GM12865 (cell line): ENCODE measurements at regions not wholly inside any gene's neighbourhood (a gene's known extent, or its start where the extent isn't known, plus 50 kb on each side); places are given as distances from the start of the nearest gene placed in this dataset.

Experiments
- DNase-seq: peaks from one replicate; pipeline ENCODE4 v3.0.0; 2010; ENCODE audit warnings: low read depth
- H3K4me3 ChIP-seq: 2 replicates; pipeline ENCODE4 v1.5.1; 2011; ENCODE audit warnings: mild to moderate bottlenecking, low read depth, low read length, control low read depth
- CTCF ChIP-seq: IDR thresholded peaks from 2 replicates; pipeline ENCODE4 v1.5.1; 2011; ENCODE audit warnings: low read length, control low read depth, low read depth, inconsistent platforms; ENCODE audit not compliant: insufficient read depth; ENCODE audit errors: missing control alignments

DNA sequence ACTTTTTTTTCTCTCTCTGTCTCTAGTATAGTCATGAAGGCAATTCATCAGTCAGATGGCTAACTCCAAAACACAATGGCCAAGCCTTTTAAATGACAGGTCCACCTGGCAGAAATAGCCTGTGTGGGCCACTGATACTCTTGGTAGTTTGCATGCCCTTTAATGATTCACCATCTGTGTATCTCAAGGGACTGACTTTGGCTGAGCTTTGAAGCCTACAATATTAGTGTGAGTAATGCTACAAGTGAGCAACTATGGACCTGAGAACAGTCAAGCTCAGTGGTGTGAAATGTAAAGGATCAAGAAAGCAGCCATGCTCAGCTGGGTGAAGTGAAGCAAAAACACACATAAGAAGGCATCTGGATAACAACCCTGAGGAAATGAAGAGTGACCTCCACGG is 506.9 kb downstream of the TLE1 start:
- DNase-seq: no peak
- no peak for TF ChIP-seq CTCF
- no peak overlapping the region for H3K4me3 ChIP-seq

- no peak overlapping the region for H3K4me3 ChIP-seq
- DNase-seq: no peak
- no peak for TF ChIP-seq CTCF
Measured at GRCh38 chr9:81174023-81174422, 515.3 kb downstream of the TLE1 start.

GRCh38 chr9:81171689-81172088 is 517.7 kb downstream of the TLE1 start:
- DNase-seq: no peak
- no peak for TF ChIP-seq CTCF

GRCh38 chr9:81162361-81162760 is 527.0 kb downstream of the TLE1 start:
- DNase-seq: no peak
- no peak overlapping the region for H3K4me3 ChIP-seq
- no peak for TF ChIP-seq CTCF

More at GRCh38 chr9:81171689-81172088, 517.7 kb downstream of the TLE1 start:
- no peak overlapping the region for H3K4me3 ChIP-seq

- H3K4me3 ChIP-seq: no peak overlapping the region
- no peak for TF ChIP-seq CTCF
- no peak for DNase-seq
Measured at GRCh38 chr9:81156381-81156780, 533.0 kb downstream of the TLE1 start.

DNA sequence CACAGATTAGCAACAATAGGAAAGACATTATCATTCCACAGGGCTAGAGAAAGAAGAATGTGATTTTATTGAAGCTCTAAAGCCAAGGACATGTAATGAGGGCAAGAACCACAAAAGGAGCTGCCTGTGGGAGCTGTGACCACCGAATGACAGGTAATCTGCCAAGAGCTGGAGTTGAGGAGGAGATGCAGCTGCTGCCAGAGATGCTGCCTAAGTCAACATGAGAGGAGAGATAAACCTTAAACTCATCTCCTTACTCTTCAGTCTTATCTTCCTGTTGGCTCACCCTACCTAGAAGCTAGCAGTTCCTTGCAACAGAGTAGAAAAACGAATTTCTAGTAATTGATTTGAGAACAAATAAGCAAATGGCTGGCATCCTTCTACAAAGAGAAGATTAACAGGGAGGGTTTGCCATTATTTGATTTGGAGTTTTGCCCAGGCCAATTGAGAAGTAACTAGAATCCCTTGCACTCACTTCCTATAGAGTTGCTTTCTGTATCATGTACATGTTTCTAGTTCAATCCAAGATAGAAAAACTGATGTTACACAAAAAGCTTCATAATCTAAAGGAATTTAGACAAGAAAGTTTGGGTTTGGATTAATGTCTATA is 539.2 kb downstream of the TLE1 start:
- no peak overlapping the region for H3K4me3 ChIP-seq
- no peak for DNase-seq
- no peak for TF ChIP-seq CTCF

DNA sequence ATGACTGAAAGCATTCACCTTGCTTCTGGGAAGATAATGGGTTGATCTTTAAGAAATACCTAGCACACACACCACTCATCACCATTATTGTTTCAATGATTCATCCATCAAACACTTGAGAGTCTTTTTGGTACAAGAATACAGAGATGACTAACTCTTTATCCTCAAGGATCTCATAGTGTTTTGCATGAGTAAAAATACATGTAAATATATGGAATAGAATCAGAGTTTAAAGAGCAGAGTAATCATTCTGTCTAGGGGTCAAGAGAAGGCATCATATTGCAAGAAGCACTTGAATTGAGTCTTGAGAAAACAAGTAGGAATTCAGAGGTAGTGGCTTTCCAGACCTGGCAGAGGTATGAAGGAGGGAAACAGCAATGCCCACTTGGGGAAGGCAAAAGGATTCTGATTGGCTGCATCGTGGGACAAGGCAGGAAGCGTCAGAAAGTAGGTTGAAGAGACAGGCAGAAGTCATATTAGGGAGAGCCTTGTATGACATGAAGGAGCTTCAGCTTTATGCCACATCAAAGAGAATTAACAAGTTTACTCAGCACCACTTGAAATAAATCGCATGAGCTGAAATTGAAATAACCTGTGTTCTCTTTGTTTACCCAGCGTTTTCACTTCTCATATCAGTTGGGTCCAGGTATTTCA is 542.5 kb downstream of the TLE1 start:
- TF ChIP-seq CTCF: no peak
- DNase-seq: no peak
- H3K4me3 ChIP-seq: no peak overlapping the region
